Pulmonary artery endothelial cell (primary cell): ENCODE measurements at regions not wholly inside any gene's neighbourhood (a gene's known extent, or its start where the extent isn't known, plus 50 kb on each side); places are given as distances from the start of the nearest gene placed in this dataset.
"Not testable (repeated sequence)": the region's sequence is repeated elsewhere in the genome, so short reads cannot be mapped to it uniquely, and the experiment has no call there.

Source experiments
- DNase-seq: peaks from one replicate; pipeline ENCODE4 v3.0.0-alpha.2; 2011; ENCODE audit warnings: low read depth, low spot score

DNA sequence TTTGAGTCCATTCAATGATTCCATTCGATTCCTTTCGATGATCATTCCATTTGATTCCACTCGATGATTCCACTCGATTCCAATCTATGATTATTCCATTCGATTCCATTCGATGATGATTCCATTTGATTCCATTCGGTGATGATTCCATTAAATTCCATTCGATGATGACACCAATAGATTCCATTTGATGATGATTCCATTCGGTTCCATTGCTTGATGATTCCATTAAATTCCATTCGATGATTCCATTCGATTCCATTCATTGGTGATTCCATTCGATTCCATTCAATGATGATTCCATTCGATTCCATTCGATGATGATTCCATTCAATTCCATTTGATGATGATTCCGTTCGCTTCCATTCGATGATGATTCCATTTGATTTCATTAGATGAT lies 1104.1 kb downstream of the RPIA start:
- not testable (repeated sequence) for DNase-seq

- DNase-seq, result no peak
Measured at GRCh38 chr2:89797320-89798038, 1106.0 kb downstream of the RPIA start.

GRCh38 chr2:89801207-89801606 lies 1109.7 kb downstream of the RPIA start:
- DNase-seq, result not testable (repeated sequence)

GRCh38 chr2:89806363-89806762 lies 1114.9 kb downstream of the RPIA start:
- DNase-seq, result not testable (repeated sequence)

- DNase-seq, result no peak
Measured at GRCh38 chr2:89811295-89811694, 1119.8 kb downstream of the RPIA start.

GRCh38 chr2:89811910-89812309 lies 1120.4 kb downstream of the RPIA start:
- not testable (repeated sequence) for DNase-seq

DNA sequence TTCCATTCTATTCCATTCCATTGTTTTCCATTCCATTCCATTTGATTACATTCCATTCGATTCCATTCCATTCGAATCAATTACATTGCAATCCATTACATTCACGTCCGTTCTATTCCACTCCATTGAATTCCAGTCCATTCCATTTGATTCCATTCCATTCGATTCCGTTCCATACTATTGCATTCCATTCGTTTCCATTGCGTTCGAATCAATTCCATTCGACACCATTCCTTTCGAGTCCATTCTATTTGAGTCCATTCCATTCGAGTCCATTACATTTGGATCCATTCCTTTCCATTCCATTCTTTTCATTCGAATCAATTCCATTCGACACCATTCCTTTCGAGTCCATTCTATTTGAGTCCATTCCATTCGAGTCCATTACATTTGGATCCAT lies 1122.9 kb downstream of the RPIA start:
- not testable (repeated sequence) for DNase-seq

DNA sequence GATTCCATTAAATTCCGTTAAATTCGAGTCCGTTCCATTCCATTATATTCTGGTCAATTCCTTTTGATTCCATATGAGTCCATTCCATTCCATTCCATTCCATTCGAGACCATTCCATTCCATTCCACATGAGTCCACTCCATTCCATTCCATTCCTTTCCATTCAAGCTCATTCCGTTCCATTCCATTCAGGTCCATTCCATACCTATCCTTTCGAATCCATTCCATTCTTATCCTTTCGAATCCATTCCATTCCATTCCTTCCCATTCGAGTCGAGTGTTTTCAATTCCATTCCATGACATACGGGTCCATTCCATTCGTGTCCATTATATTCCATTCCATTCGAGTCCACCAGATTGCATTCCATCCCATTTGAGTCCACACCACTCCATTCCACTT lies 1127.4 kb downstream of the RPIA start:
- no peak for DNase-seq

GRCh38 chr2:89819809-89820208 lies 1128.3 kb downstream of the RPIA start:
- DNase-seq, result no peak

DNA sequence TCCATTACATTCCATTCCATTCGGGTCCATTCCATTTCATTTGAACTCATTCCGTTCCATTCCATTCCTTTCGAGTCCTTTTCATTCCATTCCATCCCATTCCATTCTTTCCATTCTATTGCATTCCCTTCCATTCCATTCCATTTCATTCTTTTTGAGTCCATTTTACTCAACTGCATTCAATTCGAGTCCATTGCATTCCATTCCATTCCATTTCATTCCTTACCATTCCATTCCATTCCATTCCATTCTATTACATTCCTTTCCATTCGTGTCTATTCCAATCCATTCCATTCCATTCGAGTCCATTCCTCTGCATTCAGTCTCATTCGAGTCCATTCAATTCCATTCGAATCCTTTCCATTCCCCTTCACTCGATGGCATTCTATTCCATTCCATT lies 1128.8 kb downstream of the RPIA start:
- DNase-seq, result no peak

- no peak for DNase-seq
Measured at GRCh38 chr2:89821455-89821945, 1130.0 kb downstream of the RPIA start.

- not testable (repeated sequence) for DNase-seq
Measured at GRCh38 chr2:89822342-89822741, 1130.9 kb downstream of the RPIA start.

DNA sequence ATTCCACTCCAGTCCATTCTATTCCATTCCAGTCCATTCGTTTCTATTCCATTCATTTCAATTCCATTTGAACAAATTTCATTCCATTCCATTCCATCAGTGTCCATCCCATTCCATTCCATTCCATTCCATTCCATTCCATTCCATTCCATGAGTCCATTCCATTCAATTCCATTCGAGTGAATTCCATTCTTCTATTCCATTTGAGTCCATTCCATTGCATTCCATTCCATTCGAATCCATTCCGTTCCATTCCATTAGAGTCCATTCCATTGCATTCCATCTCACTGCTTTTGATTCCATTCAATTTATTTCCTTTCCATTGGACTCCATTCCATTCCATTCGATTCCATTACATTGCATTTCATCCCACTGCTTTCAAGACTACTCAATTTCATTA lies 1132.1 kb downstream of the RPIA start:
- DNase-seq, result no peak

DNA sequence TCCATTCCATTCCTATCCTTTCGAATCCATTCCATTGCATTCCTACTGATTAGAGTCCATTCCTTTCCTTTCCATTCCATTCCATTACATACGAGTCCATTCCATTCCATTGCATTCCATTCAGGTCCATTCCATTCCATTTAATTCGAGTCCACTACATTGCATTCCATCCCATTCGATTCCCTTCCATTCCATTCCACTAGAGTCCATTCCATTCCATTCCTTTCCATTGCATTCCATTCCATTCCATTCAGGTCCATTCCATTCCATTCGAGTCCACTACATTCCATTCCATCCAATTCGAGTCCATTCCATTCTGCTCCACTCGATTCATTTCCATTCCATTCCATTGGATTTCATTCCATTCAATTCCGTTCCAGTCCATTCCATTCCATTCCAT lies 1133.6 kb downstream of the RPIA start:
- no peak for DNase-seq

DNA sequence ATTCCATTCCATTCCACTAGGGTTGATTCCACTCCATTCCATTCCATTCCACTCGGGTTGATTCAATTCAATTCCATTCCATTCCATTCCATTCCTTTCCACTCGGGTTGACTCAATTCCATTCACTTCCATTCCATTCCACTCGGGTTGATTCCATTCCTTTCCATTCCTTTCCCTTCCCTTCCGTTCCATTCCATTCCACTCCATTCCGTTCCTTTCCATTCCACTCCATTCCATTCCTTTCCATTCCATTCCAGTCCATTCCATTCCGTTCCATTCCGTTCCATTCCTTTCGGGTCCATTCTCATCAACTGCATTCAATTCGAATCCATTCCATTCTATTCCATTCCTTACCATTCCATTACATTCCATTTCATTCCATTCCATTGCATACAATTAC lies 1135.3 kb downstream of the RPIA start:
- not testable (repeated sequence) for DNase-seq

DNA sequence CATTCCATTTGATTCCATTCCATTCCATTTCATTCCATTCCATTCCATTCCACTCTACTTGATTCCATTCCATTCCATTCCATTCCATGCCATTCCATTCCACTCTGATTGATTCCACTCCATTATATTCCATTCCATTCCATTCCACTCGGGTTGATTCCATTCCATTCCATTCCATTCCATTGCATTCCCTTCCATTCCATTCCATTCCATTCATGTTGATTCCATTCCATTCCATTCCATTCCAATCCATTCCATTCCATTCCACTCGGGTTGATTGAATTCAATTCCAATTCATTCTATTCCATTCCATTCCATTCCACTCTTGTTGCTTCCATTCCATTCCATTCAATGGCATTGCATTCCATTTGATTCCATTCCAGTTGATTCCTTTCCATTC lies 1136.4 kb downstream of the RPIA start:
- DNase-seq, result not testable (repeated sequence)

GRCh38 chr2:89828416-89828815 lies 1136.9 kb downstream of the RPIA start:
- not testable (repeated sequence) for DNase-seq

DNA sequence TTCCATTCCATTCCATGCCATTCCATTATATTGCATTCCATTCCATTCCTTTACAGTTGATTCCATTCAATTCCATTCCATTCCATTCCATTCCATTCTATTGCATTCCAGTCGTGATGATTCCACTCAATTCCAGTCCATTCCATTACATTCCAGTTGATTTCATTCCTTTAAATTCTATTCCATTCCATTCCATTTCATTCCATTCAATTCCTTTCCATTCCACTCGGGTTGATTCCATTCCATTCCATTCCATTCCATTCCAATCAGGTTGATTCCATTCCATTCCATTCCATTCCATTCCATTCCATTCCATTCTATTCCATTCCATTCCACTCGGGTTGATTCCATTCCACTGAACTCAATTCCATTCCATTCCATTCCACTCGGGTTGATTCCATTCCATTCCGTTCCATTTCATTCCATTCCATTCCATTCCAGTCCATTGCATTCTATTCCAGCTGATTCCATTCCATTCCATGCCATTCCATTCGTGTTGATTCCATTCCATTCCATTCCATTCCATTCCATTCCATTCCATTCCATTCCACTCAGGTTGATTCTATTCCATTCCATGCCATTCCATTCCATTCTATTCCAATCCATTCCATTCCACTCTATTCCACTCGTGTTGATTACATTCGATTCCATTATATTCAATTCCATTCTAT lies 1137.6 kb downstream of the RPIA start:
- not testable (repeated sequence) for DNase-seq

DNA sequence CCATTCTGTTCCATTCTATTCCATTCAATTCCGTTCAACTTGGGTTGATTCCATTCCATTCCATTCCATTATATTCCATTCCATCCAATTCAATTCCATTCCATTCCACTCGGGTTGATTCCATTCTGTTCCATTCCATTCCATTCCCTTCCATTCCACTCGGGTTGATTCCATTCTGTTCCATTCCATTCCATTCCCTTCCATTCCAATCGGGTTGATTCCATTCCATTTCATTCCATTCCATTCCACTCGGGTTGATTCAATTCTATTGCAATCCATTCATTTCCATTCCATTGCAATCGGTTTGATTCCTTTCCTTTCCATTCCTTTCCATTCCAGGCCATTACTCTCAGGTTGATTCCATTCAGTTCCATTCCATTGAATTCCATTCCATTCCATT lies 1138.4 kb downstream of the RPIA start:
- DNase-seq, result no peak

- DNase-seq, result not testable (repeated sequence)
Measured at GRCh38 chr2:89830341-89831218, 1139.1 kb downstream of the RPIA start.

DNA sequence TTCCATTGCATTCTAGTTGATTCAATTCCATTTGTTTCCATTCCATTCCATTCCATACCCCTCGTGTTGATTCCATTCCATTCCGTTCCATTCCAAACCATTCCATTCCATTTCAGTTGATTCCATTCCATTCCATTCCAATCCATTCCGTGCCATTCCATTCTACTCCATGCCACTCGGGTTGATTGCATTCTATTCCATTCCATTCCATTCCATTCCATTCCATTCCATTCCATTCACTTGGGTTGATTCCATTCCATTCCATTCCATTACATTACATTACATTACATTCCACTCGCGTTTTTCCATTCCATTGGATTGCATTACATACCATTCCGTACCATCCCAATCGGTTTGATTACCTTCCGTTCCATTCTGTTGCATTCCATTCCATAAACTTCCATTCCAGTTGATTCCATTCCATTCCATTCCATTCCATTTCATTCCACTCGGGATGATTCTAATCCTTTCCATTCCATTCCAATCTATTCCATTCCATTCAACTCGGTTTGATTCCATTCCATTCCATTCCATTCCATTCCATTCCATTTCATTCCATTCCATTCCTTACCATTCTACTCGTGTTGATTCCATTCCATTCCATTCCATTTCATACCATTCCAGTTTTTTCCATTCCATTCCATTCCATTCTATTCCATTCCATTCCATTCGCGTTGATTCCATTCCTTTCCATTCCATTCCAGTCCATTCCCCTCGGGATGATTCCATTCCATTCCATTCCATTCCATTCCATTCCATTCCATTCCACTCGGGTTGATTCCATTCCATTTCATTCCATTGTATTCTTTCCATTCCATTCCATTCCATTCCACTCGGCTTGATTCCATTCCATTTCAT lies 1140.4 kb downstream of the RPIA start:
- no peak for DNase-seq
